HG03565 (cell line): ENCODE measurements at regions not wholly inside any gene's neighbourhood (a gene's known extent, or its start where the extent isn't known, plus 50 kb on each side); places are given as distances from the start of the nearest gene placed in this dataset.
"Not testable (repeated sequence)": the region's sequence is repeated elsewhere in the genome, so short reads cannot be mapped to it uniquely, and the experiment has no call there.

Experiments used
- ATAC-seq: cut with Tn5 transposase; IDR thresholded peaks from one replicate; pipeline ENCODE4 v1.9.1; 2021; ENCODE audit warnings: mild to moderate bottlenecking, moderate library complexity; ENCODE audit not compliant: unreplicated experiment

DNA sequence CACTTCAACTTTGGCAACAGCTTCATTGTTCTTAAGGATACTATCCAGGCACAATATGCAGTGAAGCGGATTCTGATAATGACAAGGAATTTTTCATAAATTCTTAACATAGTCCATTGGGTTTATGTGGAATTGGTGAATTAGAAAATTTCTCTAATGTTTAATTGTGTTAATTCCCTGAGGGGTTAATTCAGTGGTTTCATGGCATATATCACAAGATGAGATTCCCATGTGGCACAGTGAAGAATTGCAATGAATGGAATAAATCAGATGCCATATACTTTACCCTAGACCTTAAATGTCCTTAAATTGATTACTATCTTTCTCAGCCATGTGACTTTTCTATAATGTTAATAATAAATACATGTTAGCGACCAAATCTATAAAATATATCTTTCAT, 1244.1 kb downstream of the ROBO2 start:
- ATAC-seq = no peak

DNA sequence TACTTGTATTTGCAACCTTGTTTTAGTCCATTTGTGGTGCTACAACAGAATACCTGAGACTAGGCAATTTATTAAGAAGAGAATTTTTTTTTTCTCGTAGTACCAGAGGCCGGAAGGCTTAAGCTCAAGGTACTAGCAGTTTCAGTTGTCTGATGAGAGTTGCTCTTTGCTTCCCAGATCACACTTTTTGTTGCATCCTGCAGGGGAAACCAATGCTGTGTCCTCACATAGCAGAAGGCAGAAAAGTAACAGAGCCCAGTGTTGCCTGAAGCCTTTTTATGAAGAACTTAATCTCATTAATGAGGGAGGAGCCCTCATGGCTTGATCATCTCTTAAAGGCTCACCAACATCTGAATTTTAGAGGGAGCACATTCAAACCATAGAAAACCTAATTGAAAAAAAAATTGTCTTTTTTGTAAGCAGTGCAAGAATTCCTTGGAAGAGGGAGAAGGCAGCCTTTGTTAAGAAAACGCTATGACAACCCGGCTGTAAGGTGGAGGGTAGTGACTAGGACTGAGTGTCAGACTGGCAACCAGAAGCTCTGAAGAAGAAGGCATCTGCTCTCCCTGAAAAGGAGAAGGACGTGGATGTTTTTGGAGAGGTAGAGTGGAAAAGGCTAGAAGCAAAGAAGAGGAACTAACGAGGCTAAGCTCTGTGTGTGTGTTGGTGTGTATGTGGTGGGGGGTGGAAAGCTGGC, 1245.3 kb downstream of the ROBO2 start:
- ATAC-seq = no peak

DNA sequence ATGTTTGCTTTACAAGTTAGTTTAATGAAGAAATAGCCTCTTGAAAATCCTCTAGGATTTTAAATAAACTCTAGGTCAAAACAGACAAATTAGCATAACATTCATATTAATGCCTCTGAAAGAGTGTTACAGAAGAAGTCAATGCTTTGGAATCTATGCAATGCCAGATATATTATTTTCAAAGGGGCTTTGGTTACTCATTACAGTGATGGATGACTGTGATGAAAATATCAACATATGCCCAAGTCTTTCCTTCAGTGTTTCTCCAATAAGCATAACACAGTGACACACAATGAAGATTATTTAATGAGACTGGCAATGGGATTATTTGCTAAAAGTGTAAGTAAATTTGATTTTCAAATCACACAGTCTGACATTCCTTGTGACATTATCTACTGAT, 1247.2 kb downstream of the ROBO2 start:
- no peak for ATAC-seq

DNA sequence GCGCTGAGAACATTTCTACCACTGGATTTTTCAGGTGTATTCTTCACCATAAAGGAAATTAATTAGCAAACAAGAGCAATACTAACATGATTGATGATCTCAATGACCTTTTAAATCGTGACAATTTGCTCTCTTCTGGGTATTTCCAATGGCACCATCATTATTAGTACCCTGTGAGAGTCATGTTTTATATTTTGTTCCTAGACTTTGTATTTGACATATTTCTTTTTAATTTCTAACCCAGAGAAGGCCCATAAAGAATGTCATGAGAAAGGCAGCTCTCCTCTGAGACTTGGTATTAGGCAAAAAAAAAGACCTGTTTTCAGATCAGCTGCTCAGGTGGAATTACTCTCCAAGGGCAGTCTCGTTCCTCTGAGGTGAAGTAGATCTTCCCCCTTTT, 1253.4 kb downstream of the ROBO2 start:
- no peak for ATAC-seq

DNA sequence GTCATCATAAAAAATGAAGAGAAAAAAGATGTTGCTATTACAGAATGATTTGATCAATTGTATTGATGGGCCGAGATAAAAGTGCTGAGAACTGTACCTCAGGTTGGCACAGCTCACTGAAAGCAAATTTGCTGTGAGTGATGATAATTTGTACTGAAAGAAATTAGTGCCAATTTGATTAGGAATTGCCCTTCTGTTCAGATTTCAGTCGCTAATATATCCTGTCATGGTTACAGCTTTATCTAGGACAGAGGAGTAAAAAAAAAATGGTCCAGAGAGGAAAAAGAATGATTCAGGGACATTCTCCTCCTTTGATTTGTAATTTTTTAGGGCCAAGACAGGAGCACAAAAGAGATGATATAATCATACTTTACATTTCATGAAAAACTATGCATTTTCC, 1264.2 kb downstream of the ROBO2 start:
- no peak for ATAC-seq

DNA sequence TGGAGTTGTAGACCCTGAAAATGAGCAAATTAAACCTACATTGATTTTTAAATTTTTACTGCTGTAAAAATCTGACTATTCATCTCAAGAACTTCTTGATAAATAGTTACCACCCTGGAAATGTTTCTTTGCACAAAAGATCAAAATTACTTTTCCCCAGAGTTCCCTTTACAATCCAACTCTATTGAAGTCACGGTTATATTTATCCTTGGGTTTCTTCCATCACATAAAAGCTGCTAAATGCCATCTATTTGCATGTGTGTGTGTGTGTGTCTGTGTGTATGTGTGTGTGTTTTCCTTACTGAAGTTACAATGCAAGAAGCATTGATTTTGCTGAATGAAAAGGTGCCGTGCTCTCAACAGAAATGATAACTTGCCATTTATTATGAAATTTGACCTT, 1273.0 kb downstream of the ROBO2 start:
- ATAC-seq = no peak

DNA sequence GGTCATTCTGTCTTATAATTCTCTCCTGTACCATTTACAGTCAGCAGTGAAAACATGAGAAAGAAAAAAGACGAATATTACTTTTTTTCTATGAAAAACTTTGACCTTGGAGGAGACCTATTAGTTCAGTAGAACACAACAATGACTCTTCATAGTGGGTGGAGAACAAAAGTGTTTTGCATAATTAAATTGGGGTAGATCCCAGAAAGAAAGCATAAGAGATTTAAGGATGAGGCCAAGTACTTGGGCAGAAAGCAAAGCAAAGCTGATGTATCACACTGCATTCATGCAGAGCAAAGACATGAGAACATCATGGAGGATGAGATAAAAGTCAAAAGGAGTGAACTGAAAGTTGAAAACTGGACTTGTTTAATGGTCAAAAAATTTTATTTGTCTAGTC, 1273.4 kb downstream of the ROBO2 start:
- ATAC-seq = no peak

DNA sequence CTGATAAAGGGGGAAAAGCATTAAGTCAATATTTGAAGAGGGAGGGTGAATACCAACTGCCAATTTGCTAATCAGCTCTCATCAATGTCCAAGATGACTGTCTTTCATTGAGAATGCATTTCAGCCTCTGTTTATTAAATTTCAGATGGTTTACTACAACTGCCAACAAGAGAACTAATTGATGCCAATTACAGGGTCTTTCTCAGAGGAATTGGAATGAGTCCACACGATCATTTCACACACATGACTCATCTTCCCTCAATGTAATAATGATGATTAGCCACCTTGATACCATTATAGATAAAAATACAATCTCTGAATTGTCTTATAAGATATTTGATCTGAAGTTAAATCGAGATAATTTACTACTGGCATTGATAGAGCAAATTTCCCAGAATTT, 1274.4 kb downstream of the ROBO2 start:
- no peak for ATAC-seq

DNA sequence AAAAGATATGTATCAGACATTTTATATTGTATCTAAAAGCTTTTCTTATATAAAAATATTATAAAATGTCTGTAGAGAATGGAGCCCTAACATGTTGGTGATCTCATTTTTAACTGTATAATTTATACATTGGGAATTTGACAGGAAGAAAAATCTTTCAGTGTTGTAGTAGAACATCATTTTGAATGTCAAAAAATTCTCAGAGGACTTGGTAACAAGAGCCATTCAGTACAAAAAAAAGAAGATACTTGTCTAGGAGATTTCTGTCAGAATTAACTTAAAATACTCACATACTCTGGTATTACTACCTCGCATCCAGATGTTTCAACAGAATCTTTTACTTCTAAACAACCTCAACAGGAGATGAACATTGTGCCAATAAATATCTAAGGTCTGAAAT, 1277.9 kb downstream of the ROBO2 start:
- no peak for ATAC-seq

DNA sequence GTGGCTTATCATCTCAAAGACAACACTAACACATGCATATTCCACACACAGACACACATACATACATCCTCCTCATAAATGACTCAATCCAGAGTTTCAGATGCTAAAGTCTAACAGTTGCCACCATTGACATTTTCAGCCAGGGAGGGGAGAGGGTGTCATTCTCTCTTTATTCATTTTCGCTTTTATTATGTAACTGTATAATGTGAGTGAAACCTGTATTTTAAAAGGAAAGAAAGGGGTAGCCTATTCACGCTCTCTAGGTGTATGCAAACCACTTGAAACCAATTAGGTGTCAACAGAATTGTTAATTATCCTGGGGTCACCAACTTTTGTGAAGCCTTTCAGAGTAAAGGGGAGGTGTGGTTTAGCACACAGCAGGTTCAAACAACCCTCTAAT, 1282.9 kb downstream of the ROBO2 start:
- ATAC-seq = no peak

DNA sequence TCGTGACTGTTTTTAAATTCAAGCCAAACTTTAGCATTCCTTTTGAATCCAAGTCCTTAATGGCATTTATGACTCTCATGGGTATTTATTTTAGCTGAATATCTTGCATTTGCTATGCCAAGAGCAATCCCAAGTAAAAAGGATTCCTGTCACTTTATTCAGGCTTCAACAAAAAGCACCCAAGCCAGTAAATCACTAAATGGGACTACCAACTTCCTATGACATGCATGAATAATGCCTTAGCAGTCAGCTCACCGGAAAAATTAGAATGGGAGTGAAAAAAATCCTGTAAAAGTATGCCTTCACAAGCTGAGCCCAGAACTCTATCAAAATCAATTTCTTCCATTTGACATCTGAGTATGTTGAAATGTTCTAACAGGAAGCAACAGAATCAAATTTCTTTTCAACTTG, 1297.9 kb downstream of the ROBO2 start:
- no peak for ATAC-seq

DNA sequence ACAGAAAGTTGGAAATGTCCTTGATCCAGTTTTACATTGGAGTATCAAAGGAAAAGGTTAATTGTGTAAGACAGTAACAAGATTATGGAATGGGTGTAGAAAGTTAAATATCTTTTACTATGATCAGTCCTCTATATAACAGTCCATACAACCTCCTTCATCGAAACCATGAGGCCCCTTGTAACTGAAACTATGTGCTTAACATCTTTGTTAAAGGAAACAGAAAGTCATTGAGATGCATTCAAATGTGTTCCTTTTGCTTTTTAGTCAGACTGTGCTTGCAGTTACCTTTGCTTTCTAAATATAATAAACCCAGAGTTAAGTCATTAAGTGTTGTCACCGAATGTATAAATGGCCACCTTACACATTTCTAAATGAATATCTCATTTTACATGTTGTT, 1298.5 kb downstream of the ROBO2 start:
- ATAC-seq = peak; percentile 90

DNA sequence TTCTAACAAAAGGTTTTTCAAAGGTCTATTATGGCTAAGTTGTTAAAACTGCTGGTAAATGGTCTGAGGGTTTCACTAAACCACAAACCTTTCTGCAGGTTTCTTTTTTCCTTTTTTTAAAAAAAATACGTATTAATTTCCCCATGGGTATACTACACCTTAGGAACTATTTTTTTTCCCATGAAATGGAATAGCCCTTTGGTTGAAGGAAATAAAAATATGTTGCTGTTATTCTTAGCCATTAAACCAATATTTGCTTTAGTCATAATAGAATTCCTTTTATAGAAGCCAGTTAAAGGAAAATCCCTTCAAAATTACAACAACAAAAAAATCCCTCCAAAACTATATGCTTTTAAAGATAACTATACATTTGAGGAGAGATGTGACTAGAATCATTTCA, 1303.3 kb downstream of the ROBO2 start:
- no peak for ATAC-seq

DNA sequence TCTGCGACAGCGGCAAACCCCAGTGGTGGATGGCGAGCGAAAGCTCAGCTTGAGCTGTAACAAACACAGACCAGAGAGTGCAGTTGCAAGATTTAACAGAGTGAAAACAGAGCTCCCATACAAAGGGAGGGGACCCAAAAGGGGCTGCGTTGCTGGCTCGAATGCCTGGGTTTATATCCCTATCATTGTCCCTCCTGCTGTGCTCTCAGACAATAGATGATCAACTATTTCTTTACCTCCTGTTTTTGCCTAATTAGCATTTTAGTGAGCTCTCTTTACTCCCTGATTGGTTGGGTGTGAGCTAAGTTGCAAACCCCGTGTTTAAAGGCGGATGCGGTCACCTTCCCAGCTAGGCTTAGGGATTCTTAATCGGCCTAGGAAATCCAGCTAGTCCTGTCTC, 1304.4 kb downstream of the ROBO2 start:
- ATAC-seq = not testable (repeated sequence)

DNA sequence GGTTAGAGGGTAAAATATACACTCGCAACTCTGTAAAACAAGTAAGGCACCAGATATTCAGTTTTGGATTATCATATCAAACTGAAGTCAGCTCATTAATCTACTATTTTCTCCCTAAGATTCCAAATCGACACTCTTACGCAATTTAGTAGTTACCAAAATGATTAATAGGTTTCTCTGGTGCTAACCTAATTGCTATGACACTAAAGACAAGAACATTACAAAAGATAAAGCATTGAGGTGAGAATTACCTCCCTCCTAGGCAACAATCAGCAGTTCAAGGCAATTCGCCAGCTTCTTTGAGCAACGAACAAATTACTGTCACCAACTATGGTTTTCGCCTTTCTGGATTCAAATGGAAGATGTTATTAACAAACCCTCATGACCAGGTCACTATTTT, 1305.0 kb downstream of the ROBO2 start:
- no peak for ATAC-seq

DNA sequence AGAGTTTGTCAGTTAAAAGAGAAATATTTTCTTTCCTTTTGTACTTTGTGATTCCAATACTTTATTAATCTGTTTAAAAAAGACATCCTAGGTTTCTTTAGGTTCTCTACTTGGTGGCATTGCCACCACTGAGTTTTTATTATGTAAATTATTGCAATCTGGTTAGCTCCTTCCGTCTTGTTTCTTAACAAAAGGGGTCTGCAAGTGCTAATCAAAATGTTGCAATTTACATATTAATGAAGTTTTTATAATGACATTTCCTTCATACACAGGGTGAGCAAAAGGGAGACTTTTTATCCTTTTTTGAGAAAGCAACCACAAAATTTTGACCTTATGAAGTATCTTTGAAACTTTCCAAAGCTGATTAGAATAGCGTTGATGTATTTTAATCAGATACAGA, 1307.3 kb downstream of the ROBO2 start:
- no peak for ATAC-seq

DNA sequence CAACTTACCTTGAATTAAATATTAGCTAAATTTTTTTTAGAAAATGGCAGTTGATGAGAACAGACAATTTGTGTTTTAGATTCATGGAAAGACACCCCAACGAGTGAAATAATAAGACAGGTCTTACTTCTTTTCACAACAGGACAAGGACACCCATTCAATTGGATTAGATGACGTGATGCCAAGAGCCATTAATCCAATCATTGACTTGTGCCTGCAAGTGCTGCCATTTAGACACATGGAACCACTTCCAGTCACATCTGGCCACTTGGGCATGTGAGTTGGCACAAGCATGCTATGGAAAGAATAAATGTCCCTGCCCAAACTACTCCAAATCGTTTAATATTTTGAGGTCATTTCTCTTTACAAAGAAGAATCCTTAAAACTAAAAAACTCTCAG, 1308.8 kb downstream of the ROBO2 start:
- ATAC-seq = no peak

DNA sequence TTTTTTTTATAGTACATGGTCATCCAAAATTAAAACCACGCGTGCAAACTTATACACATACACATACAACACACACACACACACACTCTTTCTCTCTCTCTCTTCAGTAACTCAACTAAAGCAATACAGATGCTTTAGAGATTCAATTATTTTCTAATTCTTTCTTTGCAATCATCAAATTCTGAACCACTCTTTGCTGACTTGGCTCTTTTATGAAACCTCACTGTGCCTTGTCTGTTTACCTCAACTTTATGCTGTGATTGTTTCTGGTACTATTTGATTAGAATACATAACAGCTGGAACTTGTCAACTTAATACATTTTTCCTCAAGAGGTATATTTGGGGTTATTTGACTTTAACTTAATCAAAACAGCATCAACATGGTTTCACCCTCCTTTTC, 1309.7 kb downstream of the ROBO2 start:
- no peak for ATAC-seq

DNA sequence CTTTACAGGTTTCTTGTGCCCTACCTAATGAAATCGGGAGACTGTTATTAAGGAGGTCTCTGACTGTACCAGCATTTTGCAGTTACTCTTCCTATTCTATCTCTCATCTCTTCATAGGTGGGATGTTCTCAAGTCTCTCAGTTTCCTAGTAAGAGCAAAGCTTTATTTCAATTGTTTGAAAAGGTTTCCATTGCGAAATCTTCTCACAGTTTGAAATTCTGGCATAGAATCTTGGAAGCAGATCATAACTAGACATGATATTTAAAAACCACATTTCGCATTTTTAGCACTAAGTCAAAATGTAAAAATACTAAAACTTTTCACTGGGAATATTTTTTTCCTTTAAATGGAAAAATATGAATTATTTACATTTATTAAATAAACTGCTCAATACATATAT, 1311.4 kb downstream of the ROBO2 start:
- ATAC-seq = no peak

DNA sequence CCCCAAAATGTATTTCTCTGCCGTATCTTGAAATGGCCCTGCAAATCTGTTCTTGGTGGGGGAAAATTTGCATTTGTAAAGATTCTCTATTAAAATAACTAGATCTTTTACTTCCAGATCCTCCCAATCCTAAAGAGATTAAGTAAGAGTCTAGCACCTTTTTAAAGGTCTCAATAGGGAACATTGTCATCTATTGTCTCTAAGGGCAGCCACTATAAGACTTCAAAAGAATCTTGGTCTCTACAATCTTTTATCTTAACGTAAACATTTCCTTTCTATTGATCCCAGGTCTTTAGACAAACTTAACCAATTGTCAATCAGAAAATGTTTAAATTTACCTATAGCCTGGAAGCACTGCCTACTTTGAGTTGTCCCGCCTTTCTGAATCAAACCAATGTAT, 1313.3 kb downstream of the ROBO2 start:
- no peak for ATAC-seq

DNA sequence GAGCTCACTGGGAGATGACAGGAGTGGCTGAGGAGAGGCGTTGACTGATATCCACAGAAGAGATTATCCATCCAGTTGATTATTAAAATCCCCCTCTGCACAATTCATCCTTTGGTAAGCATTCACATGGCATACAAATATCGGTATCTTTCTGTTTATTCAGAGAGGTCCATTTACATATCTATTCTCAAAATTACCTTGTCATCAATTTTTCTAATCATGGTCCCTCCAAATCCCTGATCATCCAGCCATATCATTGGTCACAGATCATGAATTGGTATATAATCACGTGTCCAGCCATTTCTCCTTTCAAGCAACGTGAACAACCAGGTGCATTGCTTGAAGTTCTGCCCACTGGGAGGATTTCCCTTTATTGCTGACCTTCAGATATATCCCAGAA, 1321.0 kb downstream of the ROBO2 start:
- ATAC-seq = no peak

DNA sequence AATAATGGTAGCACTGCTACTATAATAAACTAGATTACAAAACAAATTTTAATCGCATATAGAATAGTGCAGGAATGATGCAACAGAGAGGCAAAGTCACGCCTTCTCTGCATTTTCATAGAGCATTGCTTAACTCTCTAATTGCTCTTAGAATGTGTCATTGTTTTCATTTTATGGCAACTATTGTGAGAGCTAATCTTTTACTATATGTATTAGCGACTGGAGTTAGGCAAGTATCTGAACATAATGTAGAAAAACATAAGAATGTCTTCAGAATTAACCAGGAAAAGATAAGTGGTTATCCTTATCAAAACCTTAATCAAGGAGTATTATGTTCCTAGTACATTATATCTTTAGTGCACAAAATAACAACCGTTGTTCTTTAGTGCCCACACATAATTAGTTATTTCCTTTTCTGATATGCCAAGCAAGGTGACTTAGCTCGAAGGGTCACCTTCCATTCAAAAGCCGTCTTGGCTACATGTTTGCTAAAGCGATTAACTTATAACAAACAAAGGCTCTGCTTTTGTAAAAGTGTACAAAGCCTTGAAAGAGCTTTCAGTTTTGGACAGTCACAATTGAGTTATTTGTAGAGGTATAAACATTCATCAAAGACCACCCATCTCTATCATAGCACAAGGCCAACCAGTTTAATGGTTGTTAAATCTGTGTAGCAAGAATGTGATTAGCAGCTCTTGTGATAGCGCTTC, 1328.9 kb downstream of the ROBO2 start:
- ATAC-seq = no peak

DNA sequence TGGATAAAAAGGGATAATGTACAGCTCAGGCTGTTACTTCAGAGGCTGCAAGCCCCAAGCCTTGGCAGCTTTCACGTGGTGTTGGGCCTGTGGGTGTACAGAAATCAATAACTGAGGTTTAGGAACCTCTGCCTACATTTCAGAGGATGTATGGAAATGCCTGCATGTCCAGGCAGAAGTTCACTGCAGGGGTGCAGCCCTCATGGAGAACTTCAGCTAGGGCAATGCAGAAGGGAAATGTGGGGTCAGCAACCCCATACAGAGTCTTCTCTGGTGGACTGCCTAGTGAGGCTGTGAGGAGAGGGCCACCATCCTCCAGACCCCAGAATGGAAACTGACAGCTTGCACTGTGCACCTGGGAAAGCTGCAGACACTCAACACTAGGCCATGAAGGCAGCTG, 1350.3 kb downstream of the ROBO2 start:
- ATAC-seq = no peak
